ENCODE measurements at regions not wholly inside any gene's neighbourhood (a gene's known extent, or its start where the extent isn't known, plus 50 kb on each side); places are given as distances from the start of the nearest gene placed in this dataset.

DNA sequence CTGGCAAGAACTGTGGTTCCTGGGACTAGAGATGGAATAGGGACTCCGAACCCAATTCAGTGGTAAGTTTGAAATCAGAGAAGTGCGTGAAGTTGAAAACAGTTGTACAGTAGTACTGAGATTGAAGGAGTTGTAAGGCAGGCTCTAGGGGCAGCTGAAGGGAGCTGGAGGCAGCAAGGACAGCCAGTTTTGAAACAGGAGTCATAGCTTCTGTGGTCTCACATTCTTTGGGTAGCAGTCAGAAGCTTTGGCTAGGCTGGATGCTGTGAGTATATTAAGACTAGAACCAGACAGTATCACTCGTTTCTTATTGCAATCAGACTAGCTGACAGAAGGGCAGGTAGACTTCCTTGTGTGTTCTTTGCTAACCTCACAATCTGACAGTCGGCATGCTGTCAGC is 64.5 kb upstream of the ADAM23 start:
- ATAC-seq (no peak), FAIRE-seq (no peak), DNase-seq (ENCODE audit: low spot score) (no peak)
- Histone ChIP-seq H3K4me3 (replicated peaks in 1 of 3; ENCODE audit: insufficient read depth in 1 of 3, low read depth in 2 of 3, low read length in 3 of 3) (no peak overlapping the region), H3K4me1 (ENCODE audit: insufficient read depth, low read length) (no peaks in the 10 kb centered on the region), H4K20me1 (ENCODE audit: insufficient read depth, low read length) (no peaks in the 10 kb centered on the region), H3K27ac (ENCODE audit: extremely low read length, insufficient read depth, low read length) (no peak overlapping the region), H3K9ac (ENCODE audit: insufficient read depth, low read depth, low read length) (no peak overlapping the region), H2AFZ (ENCODE audit: low read length) (no peak overlapping the region), H3K9me3 (ENCODE audit: low read length) (peaks cover 5% of the 10 kb centered on the region; the same call in 1 of the 2 replicates), H3K27me3 (ENCODE audit: control insufficient read depth in 1 of 2, insufficient read depth in 2 of 2, low read length in 2 of 2) (no peaks in the 10 kb centered on the region; a peak in 1 of 5 replicates), H3K79me2 (ENCODE audit: insufficient read depth, low read length) (no peaks in the 10 kb centered on the region), H3K4me2 (ENCODE audit: low read depth, low read length) (no peak overlapping the region), H3K36me3 (replicated peaks in 1 of 2; ENCODE audit: control insufficient read depth in 1 of 2, insufficient read depth in 2 of 2, low read length in 2 of 2) (no peaks in the 10 kb centered on the region)
- POLR2A ChIA-PET = no interaction called here
- BruUV-seq (replicated peaks) = no TSS peak
- in situ Hi-C loops (cut with HindIII; ENCODE audit: extremely low pct_ligation_motif_present, low pct_unique_long_range_greater_than_20kb) = no loop called here
- CTCF ChIA-PET (ENCODE audit: low intra/inter-chr PET ratio, low total read pairs) = no interaction called here
- intact Hi-C loops (cut with micrococcal nuclease; ENCODE audit: unreplicated experiment) = no loop called here
- WGBS (ENCODE audit: low lambda C conversion rate) = 20% methylated on average over 4 of the region's 4 CpGs
- TF ChIP-seq MTA3 (CRISPR knock-in tag; IDR thresholded peaks at IDR 0.05) (no peak), PRDM15 (CRISPR knock-in tag; IDR thresholded peaks at IDR 0.05) (no peak), FOXO4 (CRISPR knock-in tag; conservative IDR thresholded peaks at IDR 0.05) (no peak), NR2F1 (CRISPR knock-in tag; IDR thresholded peaks at IDR 0.05) (no peak), MTF1 (CRISPR knock-in tag; IDR thresholded peaks at IDR 0.05) (no peak), ZNF605 (CRISPR knock-in tag; IDR thresholded peaks at IDR 0.05) (no peak), ZGPAT (CRISPR knock-in tag; IDR thresholded peaks at IDR 0.05) (no peak), ARID5B (CRISPR knock-in tag; IDR thresholded peaks at IDR 0.05) (no peak), ZNF703 (CRISPR knock-in tag; IDR thresholded peaks at IDR 0.05; ENCODE audit: borderline replicate concordance) (no peak), ZNF3 (CRISPR knock-in tag; IDR thresholded peaks at IDR 0.05) (no peak)
- TF ChIP-seq, protein P1, sequence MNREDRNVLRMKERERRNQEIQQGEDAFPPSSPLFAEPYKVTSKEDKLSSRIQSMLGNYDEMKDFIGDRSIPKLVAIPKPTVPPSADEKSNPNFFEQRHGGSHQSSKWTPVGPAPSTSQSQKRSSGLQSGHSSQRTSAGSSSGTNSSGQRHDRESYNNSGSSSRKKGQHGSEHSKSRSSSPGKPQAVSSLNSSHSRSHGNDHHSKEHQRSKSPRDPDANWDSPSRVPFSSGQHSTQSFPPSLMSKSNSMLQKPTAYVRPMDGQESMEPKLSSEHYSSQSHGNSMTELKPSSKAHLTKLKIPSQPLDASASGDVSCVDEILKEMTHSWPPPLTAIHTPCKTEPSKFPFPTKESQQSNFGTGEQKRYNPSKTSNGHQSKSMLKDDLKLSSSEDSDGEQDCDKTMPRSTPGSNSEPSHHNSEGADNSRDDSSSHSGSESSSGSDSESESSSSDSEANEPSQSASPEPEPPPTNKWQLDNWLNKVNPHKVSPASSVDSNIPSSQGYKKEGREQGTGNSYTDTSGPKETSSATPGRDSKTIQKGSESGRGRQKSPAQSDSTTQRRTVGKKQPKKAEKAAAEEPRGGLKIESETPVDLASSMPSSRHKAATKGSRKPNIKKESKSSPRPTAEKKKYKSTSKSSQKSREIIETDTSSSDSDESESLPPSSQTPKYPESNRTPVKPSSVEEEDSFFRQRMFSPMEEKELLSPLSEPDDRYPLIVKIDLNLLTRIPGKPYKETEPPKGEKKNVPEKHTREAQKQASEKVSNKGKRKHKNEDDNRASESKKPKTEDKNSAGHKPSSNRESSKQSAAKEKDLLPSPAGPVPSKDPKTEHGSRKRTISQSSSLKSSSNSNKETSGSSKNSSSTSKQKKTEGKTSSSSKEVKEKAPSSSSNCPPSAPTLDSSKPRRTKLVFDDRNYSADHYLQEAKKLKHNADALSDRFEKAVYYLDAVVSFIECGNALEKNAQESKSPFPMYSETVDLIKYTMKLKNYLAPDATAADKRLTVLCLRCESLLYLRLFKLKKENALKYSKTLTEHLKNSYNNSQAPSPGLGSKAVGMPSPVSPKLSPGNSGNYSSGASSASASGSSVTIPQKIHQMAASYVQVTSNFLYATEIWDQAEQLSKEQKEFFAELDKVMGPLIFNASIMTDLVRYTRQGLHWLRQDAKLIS (CRISPR knock-in tag; IDR thresholded peaks at IDR 0.05) = no peak
